AG09319 (cell line): ENCODE measurements at regions not wholly inside any gene's neighbourhood (a gene's known extent, or its start where the extent isn't known, plus 50 kb on each side); places are given as distances from the start of the nearest gene placed in this dataset.
"Not testable (repeated sequence)": the region's sequence is repeated elsewhere in the genome, so short reads cannot be mapped to it uniquely, and the experiment has no call there.

Experiments
- DNase-seq: peaks from one replicate; pipeline ENCODE4 v3.0.0-alpha.2; 2010; ENCODE audit warnings: low read depth; ENCODE audit errors: extremely low read depth
- TF ChIP-seq, protein P1 (sequence below): IDR thresholded peaks from 2 replicates; pipeline ENCODE4 v1.5.1; 2011; ENCODE audit warnings: low read depth, mild to moderate bottlenecking, inconsistent platforms, low read length, moderate library complexity

DNA sequence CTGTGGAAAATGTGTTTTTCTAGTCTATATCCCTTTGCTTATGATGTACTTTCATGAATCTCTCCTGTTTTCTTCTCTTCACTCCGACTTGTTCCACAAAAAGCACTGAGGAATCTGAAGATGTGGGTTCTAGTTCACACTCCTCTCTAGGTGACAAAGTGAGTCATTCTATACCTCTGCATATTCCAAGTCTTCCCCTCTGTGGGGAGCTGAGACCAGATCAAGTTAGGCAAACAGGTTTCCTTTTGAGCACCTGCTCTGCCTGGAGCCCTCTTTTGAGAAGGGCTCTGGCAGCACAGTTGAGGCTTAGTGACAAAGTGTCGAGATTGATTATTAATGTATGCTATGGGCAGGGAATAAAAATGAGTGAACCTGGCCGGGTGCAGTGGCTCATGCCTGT is 82.4 kb upstream of the VGLL4 start:
- TF ChIP-seq, protein P1, sequence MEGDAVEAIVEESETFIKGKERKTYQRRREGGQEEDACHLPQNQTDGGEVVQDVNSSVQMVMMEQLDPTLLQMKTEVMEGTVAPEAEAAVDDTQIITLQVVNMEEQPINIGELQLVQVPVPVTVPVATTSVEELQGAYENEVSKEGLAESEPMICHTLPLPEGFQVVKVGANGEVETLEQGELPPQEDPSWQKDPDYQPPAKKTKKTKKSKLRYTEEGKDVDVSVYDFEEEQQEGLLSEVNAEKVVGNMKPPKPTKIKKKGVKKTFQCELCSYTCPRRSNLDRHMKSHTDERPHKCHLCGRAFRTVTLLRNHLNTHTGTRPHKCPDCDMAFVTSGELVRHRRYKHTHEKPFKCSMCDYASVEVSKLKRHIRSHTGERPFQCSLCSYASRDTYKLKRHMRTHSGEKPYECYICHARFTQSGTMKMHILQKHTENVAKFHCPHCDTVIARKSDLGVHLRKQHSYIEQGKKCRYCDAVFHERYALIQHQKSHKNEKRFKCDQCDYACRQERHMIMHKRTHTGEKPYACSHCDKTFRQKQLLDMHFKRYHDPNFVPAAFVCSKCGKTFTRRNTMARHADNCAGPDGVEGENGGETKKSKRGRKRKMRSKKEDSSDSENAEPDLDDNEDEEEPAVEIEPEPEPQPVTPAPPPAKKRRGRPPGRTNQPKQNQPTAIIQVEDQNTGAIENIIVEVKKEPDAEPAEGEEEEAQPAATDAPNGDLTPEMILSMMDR = no peak
- no peak for DNase-seq

DNA sequence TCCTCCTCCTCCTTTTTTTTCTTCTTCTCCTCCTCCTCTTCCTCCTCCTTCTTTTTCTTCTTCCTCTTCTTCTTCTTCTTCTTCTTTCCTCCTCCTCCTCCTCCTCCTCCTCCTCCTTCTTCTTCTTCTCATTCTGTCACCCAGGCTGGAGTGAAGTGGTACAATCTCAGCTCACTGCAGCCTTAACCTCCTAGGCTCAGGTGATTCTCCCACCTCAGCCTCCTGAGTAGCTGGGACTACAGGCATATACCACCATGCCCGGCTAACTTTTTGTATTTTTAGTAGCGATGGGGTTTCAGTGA is 81.6 kb upstream of the VGLL4 start:
- not testable (repeated sequence) for DNase-seq

DNA sequence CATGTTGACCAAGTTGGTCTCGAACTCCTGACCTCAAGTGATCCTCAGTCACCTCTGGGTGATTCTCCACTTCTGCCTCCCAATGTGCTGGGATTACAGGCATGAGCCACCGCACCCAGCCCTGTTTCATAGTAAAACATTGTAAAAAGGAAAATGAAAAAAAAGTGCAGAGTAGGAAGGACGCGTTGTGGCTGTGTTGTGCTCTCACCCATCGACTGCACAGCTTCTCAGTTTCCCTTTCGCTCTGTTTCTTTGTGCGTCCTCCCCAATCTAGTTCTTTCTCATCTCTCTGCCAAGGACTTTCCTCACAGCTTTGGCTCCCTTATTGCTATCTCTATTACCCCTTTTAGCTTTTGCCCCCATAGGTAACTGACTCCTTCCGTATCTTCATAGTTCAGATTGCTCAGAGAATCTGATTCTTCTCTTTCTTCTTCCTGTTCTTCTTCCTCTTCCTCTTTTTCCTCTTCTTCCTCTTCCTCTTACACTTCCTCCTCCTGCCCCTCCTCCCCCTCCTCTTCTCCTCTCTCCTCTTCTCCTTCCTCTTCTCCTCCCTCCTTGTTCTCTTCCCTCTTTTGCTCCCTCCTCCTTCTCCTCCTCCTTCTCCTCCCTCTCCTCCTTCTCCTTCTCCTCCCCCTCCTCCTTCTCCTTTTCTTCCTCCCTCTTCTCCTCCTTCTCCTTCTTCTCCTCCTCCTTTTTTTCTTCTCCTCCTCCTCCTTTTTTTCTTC is 81.1 kb upstream of the VGLL4 start:
- TF ChIP-seq, protein P1 = no peak
- DNase-seq = no peak

DNA sequence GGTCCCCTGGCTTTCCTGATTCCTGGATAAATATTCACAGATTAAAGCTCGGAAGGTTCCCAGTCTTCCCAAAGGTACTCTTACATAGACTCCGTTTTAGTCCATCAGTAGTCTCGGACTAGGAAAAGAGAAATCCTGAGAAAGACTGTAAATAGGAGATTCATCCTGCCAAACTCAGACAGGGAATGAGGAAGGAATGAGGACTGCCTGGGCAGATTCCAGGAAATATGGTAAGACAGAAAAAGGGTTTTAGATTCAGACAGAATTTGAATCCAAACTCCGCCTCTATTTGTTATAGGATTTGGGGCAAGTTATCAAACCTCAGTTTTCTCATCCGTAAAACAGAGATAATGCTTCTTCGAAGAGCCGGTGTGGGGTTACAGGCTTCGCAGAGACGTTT is 77.8 kb upstream of the VGLL4 start:
- DNase-seq = no peak
- TF ChIP-seq, protein P1 = no peak

DNA sequence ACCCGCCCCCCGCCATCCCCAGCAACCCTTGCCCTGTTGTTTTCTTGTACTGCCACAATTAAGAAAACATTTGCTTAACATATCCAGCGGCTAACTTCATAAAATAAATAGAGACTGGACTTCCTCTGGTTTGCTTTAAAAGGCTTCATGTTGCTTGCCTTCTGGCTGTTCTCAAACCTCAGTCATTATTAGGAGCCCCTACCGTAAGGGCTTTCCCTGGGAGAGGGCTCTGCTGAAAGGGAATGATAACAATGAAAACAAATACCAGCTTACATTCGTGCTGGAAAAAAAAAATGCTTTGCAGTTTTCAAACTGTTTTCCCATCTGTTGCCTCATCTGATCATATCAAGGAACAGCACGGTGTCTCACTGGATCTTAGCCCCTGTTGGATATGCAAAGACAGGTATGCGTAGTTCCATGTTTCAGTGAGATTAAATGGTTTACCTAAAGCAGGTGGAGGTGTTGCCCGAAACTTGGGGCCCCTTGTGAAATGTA is 77.2 kb upstream of the VGLL4 start:
- TF ChIP-seq, protein P1 = no peak
- DNase-seq = no peak

DNA sequence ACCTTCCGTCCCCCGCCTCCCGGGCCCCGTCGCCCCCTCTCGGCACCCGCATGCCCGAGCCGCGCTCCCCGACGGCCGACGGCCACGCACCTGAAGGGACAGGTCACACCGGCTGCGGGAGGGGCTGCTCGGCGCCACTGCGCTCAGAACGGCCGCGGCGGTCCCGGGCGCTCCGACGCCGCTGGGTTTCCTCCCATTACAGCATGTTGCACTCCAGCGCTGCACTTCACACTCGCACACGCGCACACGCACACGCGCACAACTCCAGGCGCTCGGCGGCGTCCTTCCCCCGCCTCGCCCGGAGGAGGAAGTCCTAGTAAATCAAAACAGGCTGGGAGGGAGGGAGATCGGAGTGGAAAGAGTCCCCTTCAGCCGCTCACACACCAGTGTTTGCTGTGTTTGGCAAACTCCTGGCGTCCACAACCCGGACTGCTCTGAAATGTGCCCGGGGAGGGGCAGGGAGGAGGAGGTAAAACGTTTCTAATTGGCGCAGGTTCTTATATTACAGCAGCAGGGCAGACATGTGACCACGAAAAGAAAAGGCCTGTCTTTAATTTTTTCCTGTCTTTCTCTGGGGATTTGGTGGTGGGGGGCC is 76.7 kb upstream of the VGLL4 start:
- TF ChIP-seq, protein P1 = no peak
- peak; percentile 70 for DNase-seq

DNA sequence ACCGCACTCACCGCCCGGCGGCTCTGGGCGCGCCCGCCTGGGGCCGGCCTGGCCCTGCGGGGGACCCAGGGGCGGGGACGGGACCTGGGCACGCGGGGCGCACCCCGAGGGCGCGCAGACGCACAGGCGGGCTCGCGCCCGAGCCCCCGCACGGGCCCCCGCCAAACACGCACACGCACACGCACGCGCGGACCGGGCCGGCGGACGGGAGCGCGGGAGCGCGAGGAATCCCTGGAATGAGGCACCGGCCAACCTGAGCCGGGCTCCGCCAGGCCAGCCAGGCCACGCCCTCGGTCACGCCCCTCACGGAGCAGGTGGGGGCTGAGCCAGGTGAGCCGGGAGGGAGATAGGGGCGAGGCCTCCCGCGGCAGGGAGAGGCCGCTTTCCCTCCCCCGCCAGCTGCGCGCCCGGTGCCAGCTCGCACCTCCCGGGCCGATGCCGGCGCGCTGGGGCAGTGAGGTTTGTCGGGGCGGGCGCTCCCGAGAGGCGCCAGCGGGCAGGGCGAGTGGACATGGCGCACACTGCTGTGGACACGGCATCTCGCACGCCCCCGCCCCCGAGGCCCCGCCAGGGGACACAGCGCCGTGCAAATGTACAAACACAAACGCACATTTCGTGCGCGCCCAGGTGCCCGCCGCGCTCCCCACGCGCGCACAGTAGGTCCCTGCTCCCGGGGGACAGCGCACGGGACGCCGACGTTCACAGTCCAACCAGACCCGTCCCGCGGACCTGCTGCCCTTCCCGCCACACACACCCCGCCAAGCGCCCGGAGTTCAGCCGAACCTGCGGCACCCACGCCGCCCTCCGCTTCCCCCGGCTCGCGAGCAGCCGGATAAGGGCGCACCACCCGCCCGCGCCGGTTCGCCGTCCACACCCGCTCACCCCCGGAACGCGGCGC is 75.9 kb upstream of the VGLL4 start:
- TF ChIP-seq, protein P1 = no peak
- DNase-seq = no peak
